Uterus (tissue), 3 donors: ENCODE measurements at regions not wholly inside any gene's neighbourhood (a gene's known extent, or its start where the extent isn't known, plus 50 kb on each side); places are given as distances from the start of the nearest gene placed in this dataset.

Experiments
- DNase-seq, 2 donors: peaks; one replicate each; pipeline ENCODE4 v3.0.0-alpha.2; 2019 to 2020
- H3K27ac ChIP-seq, 2 donors: fragments of 200-600 bp; sonication (generic); 1 replicate in 1 of 2; 2 replicates in 1 of 2; pipeline ENCODE4 v1.5.1; 2016 to 2018
- H3K27me3 ChIP-seq, 2 donors: fragments of 200-600 bp; sonication (generic); one replicate each; pipeline ENCODE4 v1.5.1; 2018 to 2019; ENCODE audit warnings: control low read depth in 1 of 2
- H3K36me3 ChIP-seq, 2 donors: fragments of 200-600 bp; sonication (generic); one replicate each; pipeline ENCODE4 v1.5.1; 2019; ENCODE audit warnings: control low read depth in 1 of 2
- H3K4me1 ChIP-seq, 2 donors: fragments of 200-600 bp; sonication (generic); one replicate each; pipeline ENCODE4 v1.5.1; 2018 to 2019; ENCODE audit warnings: control low read depth in 1 of 2
- H3K4me3 ChIP-seq, 2 donors: fragments of 200-600 bp; sonication (generic); 1 replicate in 1 of 2; 2 replicates in 1 of 2; pipeline ENCODE4 v1.5.1; 2018 to 2019; ENCODE audit warnings: mild to moderate bottlenecking in 1 of 2
- H3K9me3 ChIP-seq, 2 donors: fragments of 200-600 bp; sonication (generic); one replicate each; pipeline ENCODE4 v1.5.1; 2019; ENCODE audit warnings: control low read depth in 1 of 2
- POLR2A ChIP-seq, 2 donors: fragments of 450-650 bp; IDR thresholded peaks; one replicate each; pipeline ENCODE4 v1.6.1; 2016; ENCODE audit warnings: antibody characterized with exemption in 2 of 2, mild to moderate bottlenecking in 1 of 2, moderate library complexity in 1 of 2
- intact Hi-C: fragments of 100-400 bp; cut with DNase I; formaldehyde crosslinking; loops from one replicate; pipeline ENCODE4 v1.15.1; 2023; ENCODE audit warnings: low total_unique reads
- TF ChIP-seq, protein P1 (sequence below), 4 experiments: fragments of 200-600 bp in 2 of 4; fragments of 450-650 bp in 2 of 4; sonication (generic) in 2 of 4; IDR thresholded peaks; one replicate each; pipeline ENCODE4 v1.5.1; 2016 to 2019; ENCODE audit warnings: antibody characterized with exemption in 4 of 4, mild to moderate bottlenecking in 2 of 4, moderate library complexity in 1 of 4
- donor health status: DM: yes; HTN: yes; CAD: no.

DNA sequence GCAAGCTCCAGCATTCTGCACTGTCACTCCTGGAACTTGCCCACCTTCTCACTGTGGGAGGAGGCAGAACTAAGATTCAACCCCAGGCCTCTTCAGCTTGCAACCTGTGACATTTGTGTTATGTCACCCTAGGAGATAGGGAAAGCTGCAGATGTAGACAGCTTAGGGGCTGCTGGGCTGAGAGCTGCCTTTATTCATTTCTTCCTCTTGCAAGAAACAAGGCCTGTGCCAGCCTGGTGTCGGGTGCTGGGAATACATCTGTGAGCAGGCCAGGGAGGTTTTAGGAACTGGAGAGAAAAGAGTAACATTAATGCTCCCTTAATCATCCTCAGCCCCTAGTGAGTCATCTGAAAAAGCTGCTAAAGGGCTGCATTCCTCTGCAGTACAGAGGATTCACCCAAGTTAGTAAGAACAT lies 101.8 kb downstream of the FGF18 start:
- H3K4me1 ChIP-seq, result peaks cover 13 to 15% of the 10 kb centered on the region in 2 donors
- H3K4me3 ChIP-seq, result no peak overlapping the region
- no peaks in the 10 kb centered on the region for H3K36me3 ChIP-seq
- TF ChIP-seq, protein P1, sequence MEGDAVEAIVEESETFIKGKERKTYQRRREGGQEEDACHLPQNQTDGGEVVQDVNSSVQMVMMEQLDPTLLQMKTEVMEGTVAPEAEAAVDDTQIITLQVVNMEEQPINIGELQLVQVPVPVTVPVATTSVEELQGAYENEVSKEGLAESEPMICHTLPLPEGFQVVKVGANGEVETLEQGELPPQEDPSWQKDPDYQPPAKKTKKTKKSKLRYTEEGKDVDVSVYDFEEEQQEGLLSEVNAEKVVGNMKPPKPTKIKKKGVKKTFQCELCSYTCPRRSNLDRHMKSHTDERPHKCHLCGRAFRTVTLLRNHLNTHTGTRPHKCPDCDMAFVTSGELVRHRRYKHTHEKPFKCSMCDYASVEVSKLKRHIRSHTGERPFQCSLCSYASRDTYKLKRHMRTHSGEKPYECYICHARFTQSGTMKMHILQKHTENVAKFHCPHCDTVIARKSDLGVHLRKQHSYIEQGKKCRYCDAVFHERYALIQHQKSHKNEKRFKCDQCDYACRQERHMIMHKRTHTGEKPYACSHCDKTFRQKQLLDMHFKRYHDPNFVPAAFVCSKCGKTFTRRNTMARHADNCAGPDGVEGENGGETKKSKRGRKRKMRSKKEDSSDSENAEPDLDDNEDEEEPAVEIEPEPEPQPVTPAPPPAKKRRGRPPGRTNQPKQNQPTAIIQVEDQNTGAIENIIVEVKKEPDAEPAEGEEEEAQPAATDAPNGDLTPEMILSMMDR (IDR thresholded peaks at IDR 0.05), result peak in 2 of 4 experiments; percentile 10 to 26
- TF ChIP-seq POLR2A (IDR thresholded peaks at IDR 0.05), result no peak
- intact Hi-C loops, result no loop called here
- H3K9me3 ChIP-seq, result no peaks in the 10 kb centered on the region
- no peaks in the 10 kb centered on the region for H3K27me3 ChIP-seq
- DNase-seq, result peak; percentile 68 to 77
- H3K27ac ChIP-seq, result peak overlapping the region; percentile 74 to 83

DNA sequence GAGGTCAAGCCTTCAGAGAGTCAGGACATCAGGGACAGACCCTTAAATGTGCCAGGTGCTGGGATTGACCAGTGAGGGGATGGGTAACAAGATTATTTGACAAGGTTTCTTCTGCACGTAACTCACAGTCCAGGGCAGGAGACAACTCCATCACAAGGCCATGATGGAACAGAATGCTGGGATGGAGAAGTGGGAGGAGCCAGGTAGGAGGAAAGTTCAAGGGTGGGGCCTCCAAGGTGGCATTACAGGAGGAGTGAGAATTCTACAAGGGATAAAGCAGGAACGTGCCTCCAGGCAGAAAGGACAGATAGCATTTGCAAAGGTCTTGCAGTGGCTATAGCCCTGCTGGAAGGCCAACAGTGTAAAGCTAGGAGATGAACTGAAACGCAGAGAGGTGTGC lies 102.2 kb downstream of the FGF18 start:
- Histone ChIP-seq H3K27ac (peak overlapping the region; percentile 74 to 83), H3K27me3 (no peaks in the 10 kb centered on the region), H3K4me3 (no peak overlapping the region), H3K4me1 (peaks cover 13 to 15% of the 10 kb centered on the region in 2 donors), H3K36me3 (no peaks in the 10 kb centered on the region), H3K9me3 (no peaks in the 10 kb centered on the region)
- TF ChIP-seq, protein P1 (IDR thresholded peaks at IDR 0.05), result no peak
- TF ChIP-seq POLR2A (IDR thresholded peaks at IDR 0.05), result no peak
- no peak for DNase-seq
- intact Hi-C loops, result no loop called here

DNA sequence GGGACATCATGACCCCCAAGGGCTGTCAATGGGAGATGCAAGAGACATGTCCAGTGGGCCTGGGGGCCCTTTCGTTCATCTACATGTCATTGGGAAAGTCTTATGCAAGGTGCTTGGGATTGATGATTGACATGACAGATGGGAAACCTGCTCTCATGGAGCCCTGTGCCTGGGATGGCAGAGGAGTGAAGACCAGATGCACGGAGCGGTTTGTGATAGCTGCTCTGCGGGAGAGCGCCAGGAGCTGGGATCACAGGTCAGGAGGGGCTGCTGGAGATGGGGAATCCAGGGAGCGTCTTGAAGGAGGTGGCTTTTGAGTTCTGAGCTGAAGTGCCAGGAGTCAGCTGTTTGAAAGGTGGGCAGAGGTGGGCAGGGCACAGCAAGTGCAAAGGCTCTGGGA lies 104.3 kb downstream of the FGF18 start:
- Histone ChIP-seq H3K9me3 (no peaks in the 10 kb centered on the region), H3K27ac (peak overlapping the region; percentile 36 to 70), H3K4me3 (no peak overlapping the region), H3K27me3 (no peaks in the 10 kb centered on the region), H3K36me3 (no peaks in the 10 kb centered on the region), H3K4me1 (peaks cover 13 to 15% of the 10 kb centered on the region in 2 donors)
- intact Hi-C loops, result no loop called here
- no peak for TF ChIP-seq POLR2A (IDR thresholded peaks at IDR 0.05)
- TF ChIP-seq, protein P1 (IDR thresholded peaks at IDR 0.05), result no peak
- DNase-seq, result no peak

DNA sequence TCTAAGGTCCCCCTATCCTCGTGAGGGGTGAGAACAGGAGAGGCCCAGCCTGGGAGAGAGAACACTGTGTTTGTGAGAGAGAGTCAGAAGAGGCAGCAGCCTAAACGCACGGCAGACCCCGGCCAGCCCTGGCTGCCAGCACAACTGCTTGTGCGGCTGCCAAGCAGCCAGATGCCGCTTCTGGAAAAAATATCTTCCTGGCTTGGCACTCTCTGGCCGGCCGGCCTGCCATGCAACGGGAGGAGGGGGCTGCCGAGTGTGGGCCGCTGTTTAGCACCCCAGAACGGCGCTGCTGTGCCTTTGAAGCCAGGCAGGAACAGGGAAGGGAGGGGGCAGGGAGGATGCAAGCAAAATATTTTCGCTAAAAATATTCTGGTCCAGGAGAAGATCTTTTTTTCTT lies 105.0 kb downstream of the FGF18 start:
- H3K4me3 ChIP-seq, result no peak overlapping the region
- intact Hi-C loops, result no loop called here
- H3K27ac ChIP-seq, result peak overlapping the region; percentile 36 to 70
- H3K9me3 ChIP-seq, result no peaks in the 10 kb centered on the region
- H3K36me3 ChIP-seq, result no peaks in the 10 kb centered on the region
- peak; percentile 36 to 42 for DNase-seq
- TF ChIP-seq POLR2A (IDR thresholded peaks at IDR 0.05), result no peak
- TF ChIP-seq, protein P1 (IDR thresholded peaks at IDR 0.05), result no peak
- H3K27me3 ChIP-seq, result no peaks in the 10 kb centered on the region
- peaks cover 13 to 15% of the 10 kb centered on the region in 2 donors for H3K4me1 ChIP-seq

DNA sequence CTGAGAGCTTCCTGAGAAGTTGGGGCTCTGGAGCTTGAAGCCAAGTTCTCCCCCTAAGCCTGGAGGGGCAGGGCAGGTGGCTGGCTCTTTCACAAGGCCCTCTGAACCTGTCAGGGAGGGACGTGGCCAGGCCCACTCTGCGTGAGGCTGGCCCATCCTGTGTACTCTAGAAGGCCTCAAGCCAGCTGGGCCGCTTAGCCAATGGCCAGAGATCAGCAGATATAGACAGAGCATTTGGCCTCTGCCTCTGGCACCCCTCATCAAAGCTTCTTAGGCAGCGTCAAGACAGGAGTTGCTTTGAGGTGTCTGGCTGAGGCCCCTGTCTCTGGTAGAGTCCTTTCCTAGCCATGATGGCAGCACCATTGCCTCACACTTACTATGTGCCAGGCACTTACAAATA lies 105.6 kb downstream of the FGF18 start:
- Histone ChIP-seq H3K9me3 (no peaks in the 10 kb centered on the region), H3K27ac (peak overlapping the region; percentile 36 to 70), H3K36me3 (no peaks in the 10 kb centered on the region), H3K4me1 (peaks cover 12 to 13% of the 10 kb centered on the region in 2 donors), H3K4me3 (no peak overlapping the region), H3K27me3 (no peaks in the 10 kb centered on the region)
- TF ChIP-seq, protein P1 (IDR thresholded peaks at IDR 0.05), result no peak
- intact Hi-C loops, result no loop called here
- no peak for DNase-seq
